ENCODE measurements at regions not wholly inside any gene's neighbourhood (a gene's known extent, or its start where the extent isn't known, plus 50 kb on each side); places are given as distances from the start of the nearest gene placed in this dataset.
A peak's percentile ranks its signal among the peaks of the same experiment; 100 is the strongest.

GRCh38 chr3:88209356-88209755, 59.6 kb downstream of the C3orf38 start:
- H3K27me3 ChIP-seq (ENCODE audit: insufficient read depth, low read length) = no peaks in the 10 kb centered on the region
- no peak overlapping the region for H3K27ac ChIP-seq (ENCODE audit: low read depth, low read length, poor library complexity, severe bottlenecking)
- TF ChIP-seq EZH2 (IDR thresholded peaks at IDR 0.05; ENCODE audit: borderline replicate concordance, low read length) = no peak
- TF ChIP-seq CTCF (IDR thresholded peaks at IDR 0.05; ENCODE audit: low read length) = no peak
- H3K9me3 ChIP-seq (ENCODE audit: low read length) = no peaks in the 10 kb centered on the region
- no peaks in the 10 kb centered on the region for H3K36me3 ChIP-seq (ENCODE audit: insufficient read depth, low read length)
- no peak overlapping the region for H3K4me3 ChIP-seq (ENCODE audit: low read depth, low read length, poor library complexity, severe bottlenecking)
- no peaks in the 10 kb centered on the region for H3K79me2 ChIP-seq (ENCODE audit: insufficient read depth, low read length)
- H4K20me1 ChIP-seq (ENCODE audit: insufficient read depth, low read length) = no peaks in the 10 kb centered on the region
- H3K9me2 ChIP-seq (ENCODE audit: low read depth, low read length) = no peaks in the 10 kb centered on the region
- H3K4me1 ChIP-seq (ENCODE audit: insufficient read depth, low read length, severe bottlenecking) = no peaks in the 10 kb centered on the region
- no peak overlapping the region for H2AFZ ChIP-seq (ENCODE audit: low read length)
- no peaks in the 10 kb centered on the region for H3F3A ChIP-seq (ENCODE audit: insufficient read depth, low read length)
- H3K4me2 ChIP-seq (ENCODE audit: low read length) = no peak overlapping the region
- H3K9ac ChIP-seq (ENCODE audit: low read length) = no peak overlapping the region

DNA sequence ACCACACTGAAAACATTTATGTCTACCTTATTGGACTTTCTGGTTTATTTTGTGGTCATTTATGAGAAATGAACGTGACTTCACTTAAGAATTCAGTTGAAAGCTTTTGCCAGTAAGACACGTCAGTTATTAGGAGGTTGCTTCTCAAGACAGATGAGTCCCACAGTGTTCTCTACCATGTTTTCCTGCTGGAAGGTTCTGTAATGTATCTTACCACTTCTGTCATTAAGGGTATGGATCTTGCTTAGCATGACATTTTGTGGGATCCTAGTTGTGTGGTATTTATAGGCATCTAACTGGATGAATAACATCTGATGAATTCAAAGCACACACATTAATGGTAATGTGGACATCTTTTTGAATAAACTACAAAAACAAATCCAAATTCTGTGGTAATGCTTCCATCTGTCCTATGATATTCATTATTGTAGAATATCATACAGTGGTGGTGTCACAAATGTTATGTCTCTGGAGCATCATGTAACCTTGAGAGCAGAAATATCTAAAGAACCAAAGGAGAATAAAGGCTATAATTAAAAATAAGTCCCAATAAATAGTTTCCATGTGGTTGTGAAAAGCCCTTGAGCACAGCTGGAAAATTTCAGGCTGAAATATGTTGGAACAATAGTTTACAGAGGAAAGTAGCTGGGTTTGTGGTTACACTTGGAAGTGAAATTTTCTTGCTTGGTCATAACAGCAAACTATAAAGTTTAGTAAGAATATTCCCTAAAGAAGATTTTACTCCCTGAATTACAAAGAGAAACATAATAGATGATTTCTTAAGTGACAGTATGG, 61.5 kb downstream of the C3orf38 start:
- Histone ChIP-seq H3K36me3 (ENCODE audit: insufficient read depth, low read length) (no peaks in the 10 kb centered on the region), H4K20me1 (ENCODE audit: insufficient read depth, low read length) (no peaks in the 10 kb centered on the region), H3K4me1 (ENCODE audit: insufficient read depth, low read length, severe bottlenecking) (no peaks in the 10 kb centered on the region), H3F3A (ENCODE audit: insufficient read depth, low read length) (no peaks in the 10 kb centered on the region), H3K4me3 (ENCODE audit: low read depth, low read length, poor library complexity, severe bottlenecking) (no peak overlapping the region), H3K9me3 (ENCODE audit: low read length) (no peaks in the 10 kb centered on the region), H2AFZ (ENCODE audit: low read length) (no peak overlapping the region), H3K9ac (ENCODE audit: low read length) (no peak overlapping the region), H3K27ac (ENCODE audit: low read depth, low read length, poor library complexity, severe bottlenecking) (no peak overlapping the region), H3K4me2 (ENCODE audit: low read length) (no peak overlapping the region), H3K79me2 (ENCODE audit: insufficient read depth, low read length) (no peaks in the 10 kb centered on the region), H3K9me2 (ENCODE audit: low read depth, low read length) (no peaks in the 10 kb centered on the region), H3K27me3 (ENCODE audit: insufficient read depth, low read length) (peaks cover 3% of the 10 kb centered on the region; the same call in 1 of the 2 replicates)
- TF ChIP-seq CTCF (IDR thresholded peaks at IDR 0.05; ENCODE audit: low read length) (no peak), EZH2 (IDR thresholded peaks at IDR 0.05; ENCODE audit: borderline replicate concordance, low read length) (no peak)

DNA sequence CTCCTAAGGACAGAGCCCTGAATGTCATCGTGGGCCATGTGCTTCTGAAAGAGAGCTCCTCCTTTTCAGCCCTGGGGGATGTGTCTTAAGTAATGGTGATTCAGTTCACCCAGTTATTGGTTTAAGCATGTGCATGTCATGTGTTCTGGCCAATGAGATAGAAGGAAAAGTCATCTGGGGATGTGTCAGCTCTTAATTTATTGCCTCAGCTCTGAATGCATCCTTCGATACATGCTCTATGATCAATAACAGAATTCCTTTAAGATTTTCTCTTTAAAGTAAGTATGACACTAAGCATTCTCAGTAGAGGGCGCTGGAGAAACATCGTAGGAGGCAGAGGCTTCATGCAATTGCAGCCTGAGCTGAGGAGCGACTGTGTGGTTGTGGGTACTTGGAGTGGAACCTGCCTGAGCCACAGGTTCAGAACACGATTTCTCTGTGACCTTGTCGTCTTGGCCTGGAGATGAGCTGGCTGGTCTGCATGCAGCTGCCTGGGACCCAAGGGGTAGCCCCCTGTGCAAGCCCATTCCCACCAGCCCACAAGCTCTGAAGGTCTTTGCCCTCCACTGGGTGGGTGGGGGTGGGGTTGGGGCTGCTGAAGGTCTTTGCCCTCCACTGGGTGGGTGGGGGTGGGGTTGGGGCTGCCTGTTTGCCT, 69.5 kb downstream of the C3orf38 start:
- Histone ChIP-seq H3K4me2 (ENCODE audit: low read length) (no peak overlapping the region), H3F3A (ENCODE audit: insufficient read depth, low read length) (no peaks in the 10 kb centered on the region), H3K27me3 (ENCODE audit: insufficient read depth, low read length) (peaks cover 3% of the 10 kb centered on the region; the same call in 1 of the 2 replicates), H3K4me1 (ENCODE audit: insufficient read depth, low read length, severe bottlenecking) (no peaks in the 10 kb centered on the region), H3K9me3 (ENCODE audit: low read length) (no peaks in the 10 kb centered on the region), H3K4me3 (ENCODE audit: low read depth, low read length, poor library complexity, severe bottlenecking) (no peak overlapping the region), H3K9ac (ENCODE audit: low read length) (no peak overlapping the region), H3K36me3 (ENCODE audit: insufficient read depth, low read length) (no peaks in the 10 kb centered on the region), H2AFZ (ENCODE audit: low read length) (no peak overlapping the region), H3K27ac (ENCODE audit: low read depth, low read length, poor library complexity, severe bottlenecking) (no peak overlapping the region), H3K9me2 (ENCODE audit: low read depth, low read length) (no peaks in the 10 kb centered on the region), H4K20me1 (ENCODE audit: insufficient read depth, low read length) (no peaks in the 10 kb centered on the region), H3K79me2 (ENCODE audit: insufficient read depth, low read length) (no peaks in the 10 kb centered on the region)
- no peak for TF ChIP-seq EZH2 (IDR thresholded peaks at IDR 0.05; ENCODE audit: borderline replicate concordance, low read length)
- TF ChIP-seq CTCF (IDR thresholded peaks at IDR 0.05; ENCODE audit: low read length) = peak; percentile 74

Data from OCI-LY1 (cell line).